ENCODE measurements at regions not wholly inside any gene's neighbourhood (a gene's known extent, or its start where the extent isn't known, plus 50 kb on each side); places are given as distances from the start of the nearest gene placed in this dataset.
"Not testable (repeated sequence)": the region's sequence is repeated elsewhere in the genome, so short reads cannot be mapped to it uniquely, and the experiment has no call there.

DNA sequence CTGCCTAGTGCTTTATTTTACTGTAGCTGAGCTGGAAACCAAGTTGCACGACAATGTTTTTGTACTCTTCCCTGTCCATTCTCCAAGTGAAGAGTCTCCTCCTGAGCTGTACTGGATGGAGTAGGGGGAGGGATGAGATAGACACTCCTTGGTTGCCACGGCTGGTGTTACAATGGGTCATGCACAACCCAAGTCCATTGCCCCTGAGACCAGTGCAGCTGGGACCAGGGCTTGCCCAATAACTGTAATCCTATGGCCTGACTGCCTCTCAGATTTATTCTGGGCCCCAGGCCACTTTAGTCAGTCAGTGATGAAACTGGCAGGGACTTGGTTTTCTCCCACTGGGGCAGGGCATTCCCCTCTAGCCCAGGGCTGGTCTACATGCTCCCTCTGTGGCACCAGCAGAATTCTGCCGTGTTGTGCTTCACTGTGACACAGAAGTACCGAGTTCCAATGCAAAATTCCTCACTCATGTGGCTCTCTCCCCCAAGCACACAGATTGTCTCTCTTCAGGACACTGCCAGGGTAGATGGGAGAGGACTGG, 203.3 kb upstream of the PCDH18 start:
- DNase-seq, result no peak

DNA sequence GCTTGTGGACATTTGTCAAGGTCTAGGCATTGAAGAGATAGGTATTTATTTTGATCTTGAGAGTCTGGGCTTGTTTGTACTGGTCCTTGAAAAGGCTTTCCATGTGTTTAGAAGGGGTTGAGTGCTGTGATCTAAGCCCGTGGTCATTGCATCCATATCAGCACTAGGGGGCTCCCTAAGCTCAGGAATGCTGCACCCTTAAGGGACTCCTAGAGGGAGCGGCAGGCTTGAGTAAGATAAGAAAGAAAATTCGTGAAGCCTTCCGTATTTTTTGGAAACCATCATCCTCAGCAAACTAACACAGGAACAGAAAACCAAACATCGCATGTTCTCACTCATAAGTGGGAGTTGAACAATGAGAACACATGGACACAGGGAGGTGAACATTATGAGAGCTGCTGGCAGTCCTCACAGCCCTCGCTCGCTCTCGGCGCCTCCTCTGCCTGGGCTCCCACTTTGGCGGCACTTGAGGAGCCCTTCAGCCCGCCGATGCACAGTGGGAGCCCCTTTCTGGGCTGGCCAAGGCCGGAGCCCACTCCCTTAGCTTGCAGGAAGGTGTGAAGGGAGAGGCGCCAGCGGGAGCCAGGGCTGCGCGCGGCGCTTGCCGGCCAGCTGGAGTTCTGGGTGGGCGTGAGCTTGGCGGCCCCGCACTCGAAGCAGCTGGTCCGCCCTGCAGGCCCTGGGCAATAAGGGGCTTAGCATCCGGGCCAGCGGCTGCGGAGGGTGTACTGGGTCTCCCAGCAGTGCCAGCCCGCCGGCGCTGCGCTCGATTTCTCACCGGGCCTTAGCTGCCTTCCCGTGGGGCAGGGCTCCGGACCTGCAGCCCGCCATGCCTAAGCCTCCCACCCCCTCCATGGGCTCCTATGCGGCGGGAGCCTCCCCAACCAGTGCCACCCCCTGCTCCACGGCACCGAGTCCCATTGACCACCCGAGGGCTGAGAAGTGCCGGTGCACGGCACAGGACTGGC, 201.2 kb upstream of the PCDH18 start:
- DNase-seq, result not testable (repeated sequence)

DNA sequence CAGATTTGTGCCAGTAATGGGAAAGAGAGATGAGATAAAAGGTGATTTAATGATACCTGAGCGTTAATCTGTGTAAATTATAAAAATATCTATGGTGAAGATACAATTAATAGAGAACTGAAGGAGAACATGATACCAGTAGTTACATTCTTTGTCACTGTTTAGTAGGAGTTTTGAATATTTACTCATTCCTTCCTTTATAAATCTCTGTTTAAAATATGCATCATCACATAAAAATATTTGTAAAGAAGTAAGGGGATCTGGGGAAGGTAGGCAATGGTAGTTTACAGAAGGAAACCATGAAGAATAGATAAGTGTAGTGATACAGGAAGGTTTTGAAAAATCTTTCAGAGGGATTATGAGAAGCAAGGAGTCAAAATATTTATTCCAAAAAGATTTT, 190.6 kb upstream of the PCDH18 start:
- no peak for DNase-seq

DNA sequence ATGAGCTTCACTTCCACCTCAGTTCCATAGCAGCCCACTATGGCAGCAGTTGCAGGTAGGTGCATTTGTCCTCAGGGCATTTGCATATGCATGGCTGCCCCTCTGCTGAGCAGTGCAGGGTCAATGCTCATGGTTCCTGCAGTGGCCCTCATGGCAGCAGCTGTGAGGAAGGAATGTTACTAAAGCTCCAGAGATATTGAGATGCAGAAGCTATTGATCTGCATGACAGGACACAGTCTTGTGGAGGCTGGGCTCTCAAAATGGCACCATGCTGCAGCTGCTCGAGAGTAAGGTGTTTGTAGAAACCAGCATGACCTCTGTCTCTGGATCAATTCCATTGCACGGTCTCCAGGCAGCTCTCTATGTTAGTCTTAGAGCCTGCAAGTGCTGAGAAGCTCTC, 179.2 kb upstream of the PCDH18 start:
- DNase-seq, result no peak

DNA sequence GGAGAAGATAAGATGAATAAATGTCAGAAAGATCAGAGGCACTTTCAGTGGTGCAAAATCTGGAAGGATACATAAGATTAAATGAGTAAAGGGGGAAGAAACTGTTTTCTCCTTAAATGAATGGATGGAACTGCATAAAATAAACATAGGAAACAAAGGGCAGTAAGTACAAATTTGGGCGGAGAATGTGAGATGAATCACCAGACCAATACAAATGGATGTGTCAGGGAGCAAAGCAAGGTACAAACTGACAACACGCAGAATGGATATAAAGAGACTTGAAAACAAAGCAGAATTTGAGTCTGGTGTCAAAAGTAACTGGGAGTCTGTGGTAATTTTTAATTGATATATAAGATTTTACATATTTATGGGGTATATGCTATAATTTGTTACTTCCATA, 175.3 kb upstream of the PCDH18 start:
- DNase-seq, result no peak

DNA sequence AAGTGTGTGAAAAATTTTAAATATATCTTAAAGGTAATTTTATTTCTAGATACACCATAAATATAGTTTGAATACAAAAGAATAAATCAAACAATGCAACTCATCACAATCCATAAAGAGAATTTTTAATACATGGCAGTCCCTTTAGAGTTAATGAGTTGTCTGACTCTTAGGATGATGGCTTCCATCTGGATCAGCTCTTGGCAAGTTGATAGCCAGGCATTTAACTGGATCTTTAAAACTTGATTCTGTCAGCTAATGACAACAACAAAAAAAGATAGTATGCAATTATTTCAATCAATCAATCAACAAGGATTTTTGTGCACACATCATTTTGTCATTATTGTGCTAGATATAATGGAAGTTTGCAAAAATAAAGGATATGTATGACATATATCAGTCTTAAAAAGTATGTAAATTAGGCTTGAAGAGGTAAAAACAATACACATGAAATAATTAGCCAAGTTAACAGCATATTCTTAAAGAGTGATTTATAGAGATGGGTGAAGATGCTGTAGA, 174.9 kb upstream of the PCDH18 start:
- peak; percentile 38 for DNase-seq

DNA sequence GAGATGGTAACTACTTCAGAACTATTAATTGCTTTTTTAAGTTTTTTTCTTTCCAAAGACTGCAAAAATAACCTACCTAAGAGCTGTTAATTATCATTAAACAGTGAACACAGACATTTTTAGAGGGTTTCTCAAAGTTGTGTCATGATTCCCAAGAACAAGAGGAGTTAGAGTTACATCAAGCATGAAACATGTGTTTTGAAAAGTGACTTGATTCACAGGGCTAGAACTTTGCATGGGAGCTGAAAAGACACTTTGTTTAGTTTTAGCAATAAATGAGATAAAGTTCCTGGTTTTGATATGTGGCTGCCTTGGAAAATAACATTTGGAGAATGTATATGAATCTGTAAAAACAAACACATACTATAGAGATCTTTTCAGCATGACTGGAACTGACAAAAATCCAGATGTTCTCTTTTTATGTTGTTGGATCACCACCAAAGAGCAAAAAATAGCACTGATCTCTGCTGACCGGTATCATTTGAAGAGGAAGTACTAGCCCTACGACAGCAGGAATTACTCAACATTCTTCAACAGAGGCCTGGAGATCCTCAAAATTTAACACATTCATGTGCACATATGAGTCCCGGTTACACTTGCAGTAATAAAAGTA, 173.0 kb upstream of the PCDH18 start:
- peak; percentile 95 for DNase-seq

DNA sequence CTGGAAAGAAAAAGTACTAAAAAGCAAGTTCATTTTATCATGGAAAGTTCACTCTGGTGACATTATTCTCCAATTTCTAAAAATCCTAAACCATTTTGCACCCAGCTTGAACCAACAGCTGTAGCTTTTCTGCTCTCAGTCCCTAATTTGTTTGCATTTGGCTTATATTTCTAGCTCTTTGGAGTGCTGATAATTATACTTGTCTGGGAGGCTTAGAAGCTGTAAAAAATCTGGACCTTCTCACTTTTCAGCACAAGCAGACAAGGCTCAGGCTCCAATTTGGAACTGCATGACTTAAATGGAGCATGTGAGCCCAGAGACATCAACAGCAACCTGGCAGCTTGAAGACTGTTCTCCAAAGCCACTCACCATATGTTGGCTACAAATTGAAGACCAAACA, 170.9 kb upstream of the PCDH18 start:
- no peak for DNase-seq

DNA sequence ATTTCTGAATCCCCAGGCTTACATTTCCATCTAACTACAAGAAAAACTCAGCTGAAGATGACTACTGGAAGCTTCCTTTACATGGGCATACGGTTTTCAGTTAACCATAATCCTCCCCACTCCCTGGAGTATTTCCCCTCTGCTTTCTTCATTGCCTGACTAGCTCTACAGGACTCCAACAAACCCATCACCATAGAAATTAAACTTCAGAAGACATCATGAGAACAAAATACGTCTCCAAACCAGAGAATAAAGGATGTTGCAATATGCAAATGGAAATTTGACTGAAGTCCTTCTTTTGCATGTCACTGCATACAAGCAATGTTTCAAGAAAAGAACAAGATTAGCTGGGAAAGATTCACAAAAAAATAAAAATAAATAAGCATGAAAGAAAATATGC, 170.2 kb upstream of the PCDH18 start:
- DNase-seq, result no peak

DNA sequence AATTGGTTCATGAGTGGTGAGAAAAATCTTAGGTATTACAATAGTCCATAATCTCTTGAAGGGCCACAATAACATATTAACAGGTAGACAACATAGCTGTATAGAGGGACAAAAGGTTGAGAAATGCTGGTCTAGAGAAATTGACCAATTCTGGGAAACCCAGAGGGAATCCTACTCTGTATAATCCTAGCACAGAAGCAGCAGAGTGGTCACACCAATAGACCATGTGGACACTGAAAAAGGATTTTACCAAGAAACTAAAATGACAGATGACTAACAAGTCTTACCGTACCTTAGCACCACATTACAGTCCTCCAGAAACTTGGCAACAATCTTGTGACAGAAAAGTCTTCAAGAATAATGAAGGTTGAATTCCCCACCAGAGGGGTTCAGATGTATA, 169.1 kb upstream of the PCDH18 start:
- DNase-seq, result no peak

DNA sequence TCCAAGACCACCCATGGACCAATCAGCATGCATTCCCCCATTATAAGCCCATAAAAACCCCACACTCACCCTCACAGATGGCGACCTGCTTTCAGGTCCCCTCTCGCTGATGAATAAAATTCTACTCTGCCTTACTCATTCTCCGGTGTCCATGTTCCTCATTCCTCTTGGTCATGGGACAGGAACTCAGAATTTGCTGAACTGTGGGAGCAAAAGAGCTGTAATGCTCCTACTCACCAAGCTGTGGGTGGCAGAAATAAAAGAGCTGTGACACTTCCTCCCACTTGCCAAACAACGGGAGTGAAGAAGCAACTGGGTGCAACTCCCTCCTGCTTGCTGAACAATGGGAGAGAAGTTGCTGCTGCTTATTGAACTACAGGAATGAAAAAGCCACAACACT, 168.5 kb upstream of the PCDH18 start:
- no peak for DNase-seq

DNA sequence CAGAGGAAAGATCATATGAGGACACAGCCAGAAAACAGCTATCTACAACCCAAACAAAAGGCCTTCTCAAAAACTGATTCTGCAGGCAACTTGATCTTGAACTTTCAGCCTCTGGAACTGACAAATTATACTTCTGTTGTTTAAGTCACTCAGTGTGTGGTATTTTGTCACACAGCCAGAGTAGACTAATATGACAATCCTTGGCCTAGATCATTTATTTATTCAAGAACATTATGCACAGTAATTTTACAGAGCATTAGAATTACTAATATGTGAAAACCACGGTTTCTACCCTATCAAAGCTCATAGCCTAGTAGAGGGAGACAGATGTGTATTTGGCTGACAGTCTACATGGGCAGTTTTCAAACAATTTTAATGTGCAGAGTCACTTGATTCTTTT, 167.8 kb upstream of the PCDH18 start:
- DNase-seq, result no peak

DNA sequence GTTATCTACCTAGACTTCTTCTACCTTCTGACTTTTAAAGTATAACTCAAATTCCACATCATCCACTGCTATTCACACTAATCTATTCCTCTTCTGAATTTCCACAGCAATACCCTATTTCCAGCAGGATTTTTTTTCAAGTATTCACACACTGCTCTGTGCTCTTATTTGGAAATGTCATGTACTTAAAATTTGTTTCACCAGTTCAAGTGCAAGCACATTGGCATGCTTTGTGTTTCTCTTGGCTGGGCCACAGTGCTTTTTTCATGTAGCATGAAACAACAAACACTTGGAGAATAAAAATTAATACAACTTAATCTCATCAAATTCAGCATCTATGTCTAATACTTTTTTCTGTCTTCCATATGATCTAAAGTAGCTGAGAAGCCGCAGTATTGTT, 161.8 kb upstream of the PCDH18 start:
- DNase-seq, result no peak

DNA sequence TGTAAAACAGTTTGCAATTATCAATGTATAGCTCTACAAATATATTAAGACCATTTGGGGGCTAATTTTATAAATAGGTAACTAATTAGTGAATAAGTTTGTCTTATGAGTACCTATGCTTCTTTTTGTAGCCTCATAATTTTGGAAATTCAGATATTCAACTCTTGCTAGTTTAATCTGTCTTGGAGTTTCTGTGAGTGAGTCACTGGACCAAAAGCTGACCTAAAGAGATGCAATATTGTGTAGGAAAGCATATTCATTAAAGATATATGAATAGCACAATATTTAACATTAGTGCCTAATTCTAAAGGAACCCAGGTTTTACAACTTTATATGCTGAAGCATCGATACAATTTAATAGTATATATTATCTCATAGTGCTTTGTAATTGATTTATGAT, 161.3 kb upstream of the PCDH18 start:
- DNase-seq, result no peak

DNA sequence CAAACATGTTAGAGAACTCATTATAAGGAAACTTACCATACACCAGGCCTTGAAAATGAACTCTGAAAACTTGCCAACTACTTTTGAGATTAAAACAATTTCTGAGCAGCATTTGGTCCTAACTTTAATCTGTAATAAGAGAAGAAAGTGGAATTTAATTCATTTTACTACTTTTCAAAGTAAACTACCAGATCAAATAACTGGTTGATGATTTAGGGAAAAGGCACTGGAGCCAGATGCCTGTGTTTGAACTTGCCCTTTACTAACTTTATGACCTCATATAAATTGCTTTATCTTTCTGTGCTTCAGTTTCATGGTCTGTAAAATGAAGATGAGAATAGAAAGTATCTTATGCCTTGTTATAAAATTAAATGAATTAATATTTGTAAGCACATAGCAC, 159.9 kb upstream of the PCDH18 start:
- DNase-seq, result no peak

DNA sequence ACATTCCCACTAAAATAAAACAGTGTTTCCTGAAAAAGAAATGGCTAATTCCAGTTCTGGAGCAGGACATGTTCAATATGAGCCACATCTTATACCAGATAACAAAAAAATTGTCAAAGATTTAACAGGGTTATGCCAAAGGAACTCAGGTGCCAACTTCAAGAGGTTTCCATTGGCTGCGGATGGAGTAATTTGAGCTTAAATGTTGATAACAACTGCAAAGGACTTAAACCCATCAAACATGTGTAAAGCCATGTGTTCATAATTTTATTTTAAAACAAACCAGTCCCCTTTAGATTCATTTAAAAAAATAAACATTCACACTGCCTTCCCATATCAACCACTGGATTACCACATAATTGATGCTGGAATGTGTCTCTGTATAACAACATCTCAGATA, 156.4 kb upstream of the PCDH18 start:
- DNase-seq, result no peak

DNA sequence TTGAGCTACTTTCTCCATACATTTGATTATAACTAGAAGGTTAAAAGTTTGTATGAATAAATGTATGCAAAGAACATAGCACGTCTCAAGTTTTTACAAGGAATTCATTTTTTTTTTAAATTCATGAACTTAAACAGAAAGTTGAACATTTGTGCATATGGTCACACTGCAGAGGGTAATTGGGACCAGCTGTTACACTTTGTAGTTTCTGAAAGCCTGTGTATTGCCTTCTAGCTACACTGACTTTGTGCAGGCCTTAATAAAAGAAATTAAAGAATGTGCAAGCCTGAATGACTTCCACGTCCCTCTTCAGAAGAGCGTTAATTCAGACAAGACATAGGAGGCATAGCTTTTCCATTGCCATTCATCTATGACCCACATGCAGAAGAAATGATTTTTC, 153.1 kb upstream of the PCDH18 start:
- DNase-seq, result peak; percentile 90

DNA sequence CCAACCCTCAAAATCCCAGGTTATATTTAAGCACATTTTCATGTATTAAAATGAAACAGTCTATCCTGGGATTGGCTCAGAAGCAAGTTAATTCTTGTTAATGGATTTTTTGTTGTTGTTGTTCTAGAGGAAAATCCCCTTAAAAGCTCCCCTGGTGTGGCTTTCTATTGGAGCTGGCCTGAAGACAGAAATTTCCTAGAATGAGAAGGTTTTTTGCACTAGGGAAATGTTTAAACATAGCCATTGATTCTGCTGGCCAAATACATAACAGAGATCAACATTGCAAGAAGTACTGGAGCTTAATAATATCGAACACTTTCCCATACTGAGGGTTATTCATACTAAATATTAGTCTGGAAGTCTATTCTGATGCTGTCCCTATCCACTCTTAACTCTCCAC, 148.8 kb upstream of the PCDH18 start:
- no peak for DNase-seq

DNA sequence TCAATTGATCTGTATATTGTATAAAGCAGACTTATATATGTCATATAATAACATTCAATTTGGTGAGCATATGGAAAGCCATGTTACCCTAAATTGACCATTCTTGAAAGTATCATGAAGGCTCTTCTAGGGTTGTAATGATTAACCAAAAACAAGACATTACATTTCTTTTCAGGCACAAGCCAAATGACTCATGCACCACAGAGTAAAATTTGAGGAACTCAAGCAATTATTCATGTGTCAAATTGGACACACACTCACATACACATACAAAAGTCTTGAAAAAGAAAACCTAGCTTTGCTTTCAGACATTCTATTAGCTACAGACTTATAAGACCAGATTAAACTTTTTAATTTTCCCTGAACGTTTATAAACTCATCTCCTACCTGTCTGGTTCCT, 146.5 kb upstream of the PCDH18 start:
- DNase-seq, result no peak

DNA sequence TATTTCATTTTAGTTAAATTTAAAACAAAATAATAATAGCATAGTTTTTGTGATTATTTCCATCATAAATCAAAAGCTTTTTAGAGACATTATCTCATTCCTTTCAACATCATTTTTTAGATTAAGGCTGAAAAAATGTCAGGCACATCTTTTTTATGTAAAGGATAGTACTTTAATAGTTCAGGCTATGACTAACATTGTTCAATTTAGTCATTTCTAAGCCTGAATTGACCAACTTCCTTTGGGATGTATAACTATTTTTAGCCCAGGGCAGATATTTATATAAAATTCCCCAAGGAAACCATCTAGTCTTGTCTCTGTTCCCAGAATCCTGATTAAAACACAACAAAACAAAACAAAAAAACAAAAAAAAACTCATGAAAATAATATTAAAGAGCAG, 145.6 kb upstream of the PCDH18 start:
- no peak for DNase-seq

DNA sequence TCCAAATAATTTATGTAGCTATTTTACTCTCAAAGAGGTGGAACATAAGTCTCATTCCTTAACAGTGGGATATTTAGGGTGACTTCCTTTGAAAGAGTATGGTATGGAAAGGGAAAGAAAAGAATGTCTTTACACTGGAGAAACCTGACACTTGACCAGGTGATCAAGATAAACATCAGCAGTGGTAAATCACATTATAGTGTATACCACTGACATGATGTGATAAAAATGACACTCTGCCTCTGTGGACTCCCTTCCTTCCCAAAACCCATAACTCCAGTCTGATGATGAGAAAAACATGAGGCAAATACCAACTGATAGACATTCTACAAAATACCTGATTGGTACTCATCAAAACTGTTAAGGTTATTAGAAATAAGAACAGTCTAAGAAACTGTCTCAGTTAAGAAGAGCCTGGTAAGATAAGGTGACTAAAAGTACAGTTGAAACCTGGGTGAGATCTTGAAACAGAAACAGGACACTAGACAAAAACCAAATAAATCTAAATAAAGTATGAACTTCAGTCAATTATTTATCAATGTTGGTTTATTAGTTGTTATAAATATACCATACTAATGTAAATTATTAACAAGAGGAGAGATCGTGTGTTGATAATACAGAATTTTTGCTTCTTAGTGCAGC, 144.2 kb upstream of the PCDH18 start:
- DNase-seq, result no peak

DNA sequence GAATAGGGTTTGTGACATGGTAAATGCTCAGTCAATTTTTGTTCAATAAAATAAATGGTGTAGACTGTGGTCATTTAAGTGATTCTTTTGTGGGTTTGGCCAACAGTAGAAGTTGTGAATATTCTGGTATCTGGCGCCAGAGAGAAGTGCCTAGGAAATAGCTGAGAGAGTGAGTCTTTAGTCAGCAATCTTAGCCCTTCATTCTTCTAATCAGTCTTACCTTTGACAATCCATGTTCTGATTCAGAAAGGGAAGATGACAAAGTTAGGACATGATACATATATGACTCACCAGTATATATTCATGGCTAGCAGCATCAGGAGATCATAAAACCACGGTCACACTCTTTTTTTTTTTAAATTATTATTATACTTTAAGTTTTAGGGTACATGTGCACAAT, 141.8 kb upstream of the PCDH18 start:
- no peak for DNase-seq
